ENCODE measurements at regions not wholly inside any gene's neighbourhood (a gene's known extent, or its start where the extent isn't known, plus 50 kb on each side); places are given as distances from the start of the nearest gene placed in this dataset.

- H2AFZ ChIP-seq (ENCODE audit: low read length) = no peak overlapping the region
- no peaks in the 10 kb centered on the region for H3K4me1 ChIP-seq (ENCODE audit: control insufficient read depth, extremely low read depth, insufficient read depth, low read length)
- peak; percentile 85 to 88 for TF ChIP-seq CTCF (conservative IDR thresholded peaks at IDR 0.05 in 1 of 2, IDR thresholded peaks at IDR 0.05 in 1 of 2; ENCODE audit: low read depth in 1 of 2, low read length in 2 of 2)
- TF ChIP-seq EZH2 (IDR thresholded peaks at IDR 0.05; ENCODE audit: low read length, missing control alignments) = no peak
- no peak overlapping the region for H3K27ac ChIP-seq (ENCODE audit: insufficient read depth, low read length)
- H3K4me2 ChIP-seq (ENCODE audit: extremely low read depth, insufficient read depth, low read length) = no peak overlapping the region
- no peaks in the 10 kb centered on the region for H3K9me3 ChIP-seq (ENCODE audit: control insufficient read depth, insufficient read depth, low read depth, low read length)
- H4K20me1 ChIP-seq (ENCODE audit: control insufficient read depth, extremely low read depth, insufficient read depth, low read length) = no peaks in the 10 kb centered on the region
- H3K79me2 ChIP-seq (ENCODE audit: control insufficient read depth, insufficient read depth, low read length) = no peaks in the 10 kb centered on the region
- H3K4me3 ChIP-seq (replicated peaks in 1 of 4; ENCODE audit: control extremely low read depth in 1 of 4, insufficient read depth in 1 of 4, low read depth in 3 of 4, low read length in 4 of 4) = no peak overlapping the region
- no peak overlapping the region for H3K9ac ChIP-seq (ENCODE audit: insufficient read depth, low read length)
- DNase-seq (ENCODE audit: low read depth in 2 of 2) = peak; percentile 4 to 49
- H3K36me3 ChIP-seq (ENCODE audit: control insufficient read depth, insufficient read depth, low read length) = no peaks in the 10 kb centered on the region
- H3K27me3 ChIP-seq (ENCODE audit: control insufficient read depth, insufficient read depth, low read length) = no peaks in the 10 kb centered on the region
Measured at GRCh38 chr2:236352761-236353593, 88.8 kb upstream of the ASB18 start.

DNA sequence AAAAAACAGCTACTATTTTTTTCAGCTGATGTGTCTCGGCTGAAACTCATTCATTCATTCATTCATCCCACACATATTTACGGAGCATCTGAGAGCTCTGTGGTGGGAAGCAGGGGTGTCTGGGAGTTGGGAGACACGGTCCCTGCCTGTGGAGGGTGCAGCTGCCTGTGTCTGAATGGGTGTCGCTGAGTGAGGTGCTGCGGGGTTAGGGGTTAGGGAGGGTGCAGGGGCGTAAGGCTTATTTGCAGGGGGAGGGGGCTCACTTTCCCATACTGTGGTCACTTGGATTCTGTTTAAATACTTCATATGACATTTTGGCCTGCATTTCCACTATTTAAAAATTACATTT lies 89.4 kb upstream of the ASB18 start:
- H3K27ac ChIP-seq (ENCODE audit: insufficient read depth, low read length) = no peak overlapping the region
- no peak overlapping the region for H3K4me2 ChIP-seq (ENCODE audit: extremely low read depth, insufficient read depth, low read length)
- H3K9me3 ChIP-seq (ENCODE audit: control insufficient read depth, insufficient read depth, low read depth, low read length) = no peaks in the 10 kb centered on the region
- DNase-seq (ENCODE audit: low read depth in 2 of 2) = no peak
- no peaks in the 10 kb centered on the region for H3K4me1 ChIP-seq (ENCODE audit: control insufficient read depth, extremely low read depth, insufficient read depth, low read length)
- H4K20me1 ChIP-seq (ENCODE audit: control insufficient read depth, extremely low read depth, insufficient read depth, low read length) = no peaks in the 10 kb centered on the region
- no peak overlapping the region for H2AFZ ChIP-seq (ENCODE audit: low read length)
- no peak overlapping the region for H3K4me3 ChIP-seq (replicated peaks in 1 of 4; ENCODE audit: control extremely low read depth in 1 of 4, insufficient read depth in 1 of 4, low read depth in 3 of 4, low read length in 4 of 4)
- TF ChIP-seq CTCF (conservative IDR thresholded peaks at IDR 0.05 in 1 of 2, IDR thresholded peaks at IDR 0.05 in 1 of 2; ENCODE audit: low read depth in 1 of 2, low read length in 2 of 2) = no peak
- no peak for TF ChIP-seq EZH2 (IDR thresholded peaks at IDR 0.05; ENCODE audit: low read length, missing control alignments)
- no peaks in the 10 kb centered on the region for H3K36me3 ChIP-seq (ENCODE audit: control insufficient read depth, insufficient read depth, low read length)
- no peak overlapping the region for H3K9ac ChIP-seq (ENCODE audit: insufficient read depth, low read length)
- H3K79me2 ChIP-seq (ENCODE audit: control insufficient read depth, insufficient read depth, low read length) = no peaks in the 10 kb centered on the region
- no peaks in the 10 kb centered on the region for H3K27me3 ChIP-seq (ENCODE audit: control insufficient read depth, insufficient read depth, low read length)

GRCh38 chr2:236354056-236354940 lies 90.1 kb upstream of the ASB18 start:
- no peaks in the 10 kb centered on the region for H4K20me1 ChIP-seq (ENCODE audit: control insufficient read depth, extremely low read depth, insufficient read depth, low read length)
- DNase-seq (ENCODE audit: low read depth in 2 of 2) = no peak
- H3K27ac ChIP-seq (ENCODE audit: insufficient read depth, low read length) = no peak overlapping the region
- no peak overlapping the region for H2AFZ ChIP-seq (ENCODE audit: low read length)
- no peaks in the 10 kb centered on the region for H3K27me3 ChIP-seq (ENCODE audit: control insufficient read depth, insufficient read depth, low read length)
- no peaks in the 10 kb centered on the region for H3K4me1 ChIP-seq (ENCODE audit: control insufficient read depth, extremely low read depth, insufficient read depth, low read length)
- H3K36me3 ChIP-seq (ENCODE audit: control insufficient read depth, insufficient read depth, low read length) = no peaks in the 10 kb centered on the region
- no peak overlapping the region for H3K4me3 ChIP-seq (replicated peaks in 1 of 4; ENCODE audit: control extremely low read depth in 1 of 4, insufficient read depth in 1 of 4, low read depth in 3 of 4, low read length in 4 of 4)
- H3K9me3 ChIP-seq (ENCODE audit: control insufficient read depth, insufficient read depth, low read depth, low read length) = no peaks in the 10 kb centered on the region
- no peak overlapping the region for H3K9ac ChIP-seq (ENCODE audit: insufficient read depth, low read length)
- H3K79me2 ChIP-seq (ENCODE audit: control insufficient read depth, insufficient read depth, low read length) = no peaks in the 10 kb centered on the region
- TF ChIP-seq CTCF (conservative IDR thresholded peaks at IDR 0.05 in 1 of 2, IDR thresholded peaks at IDR 0.05 in 1 of 2; ENCODE audit: low read depth in 1 of 2, low read length in 2 of 2) (no peak), EZH2 (IDR thresholded peaks at IDR 0.05; ENCODE audit: low read length, missing control alignments) (no peak)
- no peak overlapping the region for H3K4me2 ChIP-seq (ENCODE audit: extremely low read depth, insufficient read depth, low read length)

All from fibroblast of lung (primary cell).